K562 (cell line): ENCODE measurements at regions not wholly inside any gene's neighbourhood (a gene's known extent, or its start where the extent isn't known, plus 50 kb on each side); places are given as distances from the start of the nearest gene placed in this dataset.

Experiments
- LCOR ChIP-seq: sonication (generic); formaldehyde crosslinking; IDR thresholded peaks from 2 replicates; pipeline ENCODE4 v1.8.0; 2022; ENCODE audit warnings: mild to moderate bottlenecking, missing genetic modification reagents
- TF ChIP-seq, protein P1 (sequence below), 3 experiments: IDR thresholded peaks in 2 of 3; conservative IDR thresholded peaks in 1 of 3; 2 replicates each; pipeline ENCODE4 v1.5.1; 2011 to 2012; ENCODE audit warnings: low read length in 3 of 3, mild to moderate bottlenecking in 3 of 3, control low read depth in 2 of 3, improper control_type of control experiment in 1 of 3, inconsistent platforms in 1 of 3, low read depth in 1 of 3, mixed read lengths in 1 of 3, moderate library complexity in 1 of 3; ENCODE audit not compliant: insufficient read depth in 2 of 3

DNA sequence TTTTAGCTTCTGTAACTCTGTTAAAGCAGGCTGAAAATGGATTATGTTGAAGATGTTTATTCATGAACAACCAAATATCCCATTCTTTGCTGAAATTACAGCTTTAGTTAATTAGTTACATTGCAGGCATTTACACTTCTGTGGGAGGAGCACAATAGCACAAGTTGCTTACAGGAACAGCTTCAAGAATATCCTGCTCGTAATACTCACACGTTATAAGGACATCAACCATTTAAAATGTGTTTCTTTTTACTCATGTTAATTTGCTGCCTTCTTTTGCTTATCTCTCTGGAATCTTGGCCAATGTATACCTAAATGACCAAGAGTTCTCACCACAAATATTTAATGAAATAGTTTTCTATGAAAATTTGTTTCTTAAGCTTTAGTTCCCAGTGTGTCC is 305.2 kb upstream of the SYT1 start:
- TF ChIP-seq LCOR (CRISPR knock-in tag) = no peak
- TF ChIP-seq, protein P1, sequence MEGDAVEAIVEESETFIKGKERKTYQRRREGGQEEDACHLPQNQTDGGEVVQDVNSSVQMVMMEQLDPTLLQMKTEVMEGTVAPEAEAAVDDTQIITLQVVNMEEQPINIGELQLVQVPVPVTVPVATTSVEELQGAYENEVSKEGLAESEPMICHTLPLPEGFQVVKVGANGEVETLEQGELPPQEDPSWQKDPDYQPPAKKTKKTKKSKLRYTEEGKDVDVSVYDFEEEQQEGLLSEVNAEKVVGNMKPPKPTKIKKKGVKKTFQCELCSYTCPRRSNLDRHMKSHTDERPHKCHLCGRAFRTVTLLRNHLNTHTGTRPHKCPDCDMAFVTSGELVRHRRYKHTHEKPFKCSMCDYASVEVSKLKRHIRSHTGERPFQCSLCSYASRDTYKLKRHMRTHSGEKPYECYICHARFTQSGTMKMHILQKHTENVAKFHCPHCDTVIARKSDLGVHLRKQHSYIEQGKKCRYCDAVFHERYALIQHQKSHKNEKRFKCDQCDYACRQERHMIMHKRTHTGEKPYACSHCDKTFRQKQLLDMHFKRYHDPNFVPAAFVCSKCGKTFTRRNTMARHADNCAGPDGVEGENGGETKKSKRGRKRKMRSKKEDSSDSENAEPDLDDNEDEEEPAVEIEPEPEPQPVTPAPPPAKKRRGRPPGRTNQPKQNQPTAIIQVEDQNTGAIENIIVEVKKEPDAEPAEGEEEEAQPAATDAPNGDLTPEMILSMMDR (IDR thresholded peaks at IDR 0.05 in 2 of 3, conservative IDR thresholded peaks at IDR 0.05 in 1 of 3; ENCODE audit: insufficient read depth in 2 of 3, low read depth in 1 of 3, low read length in 3 of 3) = no peak
